ENCODE measurements at regions not wholly inside any gene's neighbourhood (a gene's known extent, or its start where the extent isn't known, plus 50 kb on each side); places are given as distances from the start of the nearest gene placed in this dataset.

DNA sequence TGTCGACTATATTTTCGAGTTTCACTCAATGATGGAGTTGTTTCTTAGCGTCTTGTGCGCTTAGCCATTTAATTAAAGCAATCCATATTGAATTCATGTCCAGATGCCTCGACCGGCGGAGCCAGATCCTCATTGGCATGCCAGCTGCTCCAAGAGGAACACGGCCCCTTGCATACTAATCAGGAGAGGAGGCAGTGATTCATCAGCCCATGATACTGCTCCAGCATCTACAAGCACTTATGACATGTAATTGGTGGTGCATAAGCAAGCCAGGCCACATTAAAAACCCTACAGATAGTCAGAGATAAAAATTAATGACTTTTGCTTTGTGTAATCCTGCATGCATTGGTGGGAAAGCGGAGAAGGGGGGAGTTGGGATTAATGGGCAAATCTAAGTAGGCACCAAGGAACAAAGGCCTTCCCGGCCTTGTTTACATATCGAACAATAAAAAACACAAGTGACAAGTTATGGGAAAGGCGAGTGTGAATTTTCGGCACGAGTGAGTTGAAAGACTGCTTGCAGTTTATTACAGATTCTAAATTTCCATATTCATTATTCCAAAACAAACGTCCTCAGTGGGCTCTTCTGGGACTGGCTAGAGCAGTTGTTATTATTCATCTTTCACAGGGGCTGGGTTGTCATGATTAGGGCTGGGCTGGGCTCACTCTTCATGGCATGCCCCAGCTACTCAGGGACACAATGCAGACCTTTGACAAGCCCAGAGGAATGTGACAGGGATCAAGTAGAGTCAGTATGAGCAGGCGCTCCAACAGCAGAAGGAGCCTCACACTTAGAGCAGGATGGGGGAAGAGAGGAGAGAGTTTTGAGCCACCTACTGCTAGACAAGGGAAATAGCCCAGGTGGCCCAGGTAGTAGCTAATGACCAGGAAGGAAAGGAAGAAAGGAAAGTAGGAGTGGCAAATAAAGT is 281.7 kb upstream of the ZFHX3 start:
- ATAC-seq = no peak

DNA sequence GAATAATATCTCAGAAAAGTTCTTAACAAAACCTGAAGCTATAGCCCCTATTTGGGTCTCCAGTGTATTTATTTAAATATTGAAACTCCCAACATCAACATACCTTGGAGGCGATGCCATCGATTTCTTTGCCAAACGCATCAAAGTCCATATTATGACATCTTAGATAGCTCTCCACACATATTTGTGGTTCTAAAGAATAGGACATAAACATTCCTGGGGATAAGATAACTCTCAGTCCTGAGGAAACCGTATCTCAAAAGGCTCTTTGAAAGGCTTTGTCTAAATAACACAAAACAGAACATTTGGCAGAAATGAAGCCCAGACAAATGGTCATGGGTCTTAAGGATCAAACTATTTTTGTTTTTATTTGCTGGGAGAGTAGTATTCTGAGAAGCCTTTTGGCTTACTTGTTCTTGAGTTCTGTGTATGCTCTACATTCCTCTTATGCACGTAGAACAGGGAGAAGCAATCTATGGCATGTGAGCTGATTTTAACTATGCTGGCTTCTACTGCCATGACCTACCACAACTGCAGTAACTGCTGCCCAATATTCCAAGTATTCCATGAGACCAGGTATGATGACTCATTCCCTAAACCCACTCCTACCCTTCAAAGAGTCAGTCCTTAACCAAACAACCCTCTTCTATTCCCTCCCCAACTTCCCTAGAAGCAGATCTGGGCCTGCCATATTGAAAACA is 279.0 kb upstream of the ZFHX3 start:
- no peak for ATAC-seq

DNA sequence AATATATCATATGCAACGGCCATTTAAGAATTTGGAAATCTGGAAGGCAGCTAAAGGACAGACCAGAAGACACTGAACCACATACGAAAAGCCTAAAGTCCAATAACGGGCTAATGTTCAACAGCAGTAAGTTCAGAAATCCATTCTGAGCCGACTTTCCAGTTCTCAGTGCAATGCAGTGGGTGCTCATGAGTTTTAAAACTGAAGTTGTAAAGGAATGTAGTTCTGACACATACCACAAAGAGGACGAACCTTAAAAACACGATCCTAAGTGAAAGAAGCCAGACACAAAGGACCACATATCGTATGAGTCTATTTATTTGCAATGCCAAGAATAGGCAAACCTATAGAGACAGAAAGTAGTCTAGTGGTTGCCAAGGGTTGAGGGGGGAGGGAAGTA is 278.3 kb upstream of the ZFHX3 start:
- ATAC-seq = no peak

DNA sequence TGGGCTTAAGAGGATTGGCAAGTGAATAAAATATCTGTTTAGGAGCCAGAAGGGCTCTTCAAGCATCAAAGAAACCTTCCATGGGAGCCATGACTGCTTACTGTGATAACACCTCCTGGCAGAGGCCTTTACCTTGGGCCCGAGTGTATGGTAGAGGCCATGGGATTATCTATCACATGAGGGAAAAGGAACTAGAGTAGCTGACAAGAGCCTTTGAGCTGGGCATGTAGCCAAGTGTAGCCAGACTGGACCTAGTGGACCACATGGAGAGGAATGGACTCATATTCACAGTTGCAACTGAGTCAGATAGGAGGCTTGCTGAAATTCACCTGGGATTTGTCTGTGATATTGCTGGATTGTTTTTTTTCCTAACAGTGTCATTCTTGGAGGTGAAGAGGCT is 276.0 kb upstream of the ZFHX3 start:
- ATAC-seq = no peak

DNA sequence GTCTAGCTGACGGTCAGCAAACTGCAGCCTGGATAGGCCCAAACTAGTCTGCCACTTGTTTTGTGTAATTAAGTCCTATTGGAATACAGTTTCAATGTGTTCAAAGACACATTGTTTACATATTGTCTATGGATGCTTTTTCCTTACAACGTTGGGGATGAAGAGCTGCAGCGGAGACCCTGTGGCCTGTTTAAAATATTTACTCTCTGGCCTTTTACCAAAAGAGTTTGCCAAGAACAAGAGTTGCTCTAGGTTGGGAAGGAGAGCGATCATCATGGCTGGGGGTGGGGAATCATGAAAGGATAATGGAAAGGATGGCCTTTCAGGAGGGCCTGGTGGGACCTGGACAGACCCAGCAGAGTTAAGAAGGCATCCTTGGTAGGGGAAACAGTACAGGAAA is 274.9 kb upstream of the ZFHX3 start:
- no peak for ATAC-seq

DNA sequence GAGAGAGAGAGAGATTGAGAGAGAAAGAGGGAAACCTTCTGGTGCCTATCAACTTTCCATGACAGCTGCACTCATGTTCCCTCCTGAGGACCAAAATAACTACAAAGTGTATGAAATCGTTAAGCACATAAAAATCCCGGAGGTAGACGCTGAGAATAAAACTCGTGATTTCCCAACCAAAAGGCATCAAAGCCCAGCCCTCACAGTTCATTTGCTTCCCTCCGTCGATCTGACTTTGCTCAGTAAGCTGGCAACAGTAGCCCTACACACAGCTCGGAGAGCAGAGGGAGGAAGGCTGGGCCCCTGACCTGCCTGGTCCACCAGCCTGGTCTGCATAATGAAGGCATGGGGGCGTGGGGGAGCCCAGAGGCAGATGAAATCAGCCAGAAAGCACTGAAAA is 273.9 kb upstream of the ZFHX3 start:
- no peak for ATAC-seq

DNA sequence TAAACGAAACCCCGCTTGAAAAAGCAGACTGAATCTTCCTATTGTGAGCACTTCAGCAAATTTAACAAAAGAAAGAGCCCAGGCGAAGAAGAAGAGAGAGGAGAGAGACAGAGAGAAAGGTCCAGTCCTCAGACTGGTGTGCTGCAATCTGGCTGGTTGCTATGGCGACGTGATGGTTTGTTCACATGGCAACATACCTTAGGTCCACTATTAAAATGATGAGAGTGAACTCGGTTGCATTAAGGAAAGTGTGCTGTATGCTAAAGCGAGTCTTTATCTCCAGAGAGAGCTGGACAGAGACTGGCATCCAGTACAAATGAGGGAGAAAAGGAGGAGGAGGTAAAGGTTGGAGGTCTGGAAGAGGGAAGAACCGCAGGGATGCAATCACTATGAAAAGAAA is 271.8 kb upstream of the ZFHX3 start:
- ATAC-seq = no peak

DNA sequence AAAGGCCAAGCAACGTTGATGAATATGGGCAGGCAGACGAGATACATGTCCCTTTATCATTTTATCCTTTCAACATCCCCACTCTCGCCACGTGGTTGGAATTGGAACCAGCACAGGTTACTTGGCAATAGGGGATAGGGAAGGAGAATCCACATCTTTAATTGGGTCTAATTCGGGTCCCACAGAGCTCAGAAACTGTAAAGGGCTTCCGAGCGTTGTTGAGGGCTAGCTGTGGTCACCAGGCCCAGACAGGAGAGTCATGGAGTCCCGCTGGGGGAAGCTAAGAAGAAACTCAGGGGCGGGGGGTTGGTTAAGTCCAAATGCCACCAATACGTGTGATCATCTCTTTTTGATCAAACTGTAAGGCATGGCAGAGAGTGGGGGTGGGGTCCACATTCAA is 271.3 kb upstream of the ZFHX3 start:
- no peak for ATAC-seq

DNA sequence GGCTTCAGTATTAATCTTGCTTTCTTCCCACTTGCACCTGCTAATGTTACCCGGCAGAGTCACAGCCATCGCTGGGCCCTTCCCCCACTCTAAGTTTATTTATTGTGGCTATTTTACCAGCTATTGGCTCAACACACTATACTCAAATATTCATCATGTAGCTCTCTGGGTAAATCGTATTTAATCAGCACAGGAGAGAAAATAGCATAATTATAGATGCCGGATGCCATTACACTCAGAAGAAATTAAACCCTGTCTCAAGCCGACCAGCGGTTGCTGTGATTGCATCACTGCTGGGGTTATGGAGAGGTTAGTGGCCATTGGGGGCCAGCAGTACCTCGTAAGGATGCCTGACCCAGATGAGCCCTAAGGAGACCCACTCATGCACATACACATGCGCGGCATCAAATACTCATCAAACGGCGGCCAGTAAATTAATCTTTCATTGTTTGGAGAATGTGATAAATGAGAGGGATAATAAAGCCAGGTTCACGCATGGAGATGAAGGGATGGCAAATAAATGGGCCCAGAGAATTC is 269.5 kb upstream of the ZFHX3 start:
- ATAC-seq = no peak

DNA sequence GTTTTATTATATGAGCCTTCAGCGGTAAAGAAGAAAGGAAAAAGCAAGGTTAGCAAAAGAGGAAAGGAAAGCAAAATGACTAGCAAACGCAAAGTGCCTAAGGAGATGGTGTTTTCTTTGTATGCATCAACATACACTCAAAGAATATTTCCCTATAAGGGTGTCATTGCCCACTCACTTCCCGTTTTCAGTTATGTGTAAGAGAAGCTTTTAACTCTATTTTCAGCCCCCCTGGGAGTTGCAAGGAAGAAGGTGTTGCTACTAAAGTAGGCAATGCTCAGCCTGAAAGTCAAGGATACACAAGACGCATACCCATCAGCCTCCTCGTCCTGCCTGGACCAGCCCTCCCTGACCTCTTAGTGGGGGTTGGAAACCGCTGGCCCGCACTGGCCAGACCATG is 267.7 kb upstream of the ZFHX3 start:
- peak in 1 of 2 donors; percentile 10 for ATAC-seq

DNA sequence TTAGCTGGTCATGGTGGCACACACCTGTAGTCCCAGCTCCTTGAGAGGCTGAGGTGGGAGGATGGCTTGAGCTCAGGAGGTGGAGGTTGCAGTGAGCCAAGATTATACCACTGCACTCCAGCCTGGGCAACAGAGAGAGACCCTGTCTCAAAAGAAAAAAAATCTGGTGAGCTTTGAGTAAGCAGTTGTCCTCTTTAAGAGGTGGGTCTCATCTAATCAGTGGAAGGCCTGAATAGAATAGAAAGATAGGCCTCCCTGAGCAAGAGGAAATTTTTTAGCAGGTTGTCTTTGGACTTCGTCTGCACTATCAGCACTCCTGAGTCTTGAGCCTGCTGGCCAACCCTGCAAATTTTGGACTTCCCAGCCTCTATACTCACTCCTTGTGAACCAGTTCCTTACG is 266.0 kb upstream of the ZFHX3 start:
- ATAC-seq = no peak

DNA sequence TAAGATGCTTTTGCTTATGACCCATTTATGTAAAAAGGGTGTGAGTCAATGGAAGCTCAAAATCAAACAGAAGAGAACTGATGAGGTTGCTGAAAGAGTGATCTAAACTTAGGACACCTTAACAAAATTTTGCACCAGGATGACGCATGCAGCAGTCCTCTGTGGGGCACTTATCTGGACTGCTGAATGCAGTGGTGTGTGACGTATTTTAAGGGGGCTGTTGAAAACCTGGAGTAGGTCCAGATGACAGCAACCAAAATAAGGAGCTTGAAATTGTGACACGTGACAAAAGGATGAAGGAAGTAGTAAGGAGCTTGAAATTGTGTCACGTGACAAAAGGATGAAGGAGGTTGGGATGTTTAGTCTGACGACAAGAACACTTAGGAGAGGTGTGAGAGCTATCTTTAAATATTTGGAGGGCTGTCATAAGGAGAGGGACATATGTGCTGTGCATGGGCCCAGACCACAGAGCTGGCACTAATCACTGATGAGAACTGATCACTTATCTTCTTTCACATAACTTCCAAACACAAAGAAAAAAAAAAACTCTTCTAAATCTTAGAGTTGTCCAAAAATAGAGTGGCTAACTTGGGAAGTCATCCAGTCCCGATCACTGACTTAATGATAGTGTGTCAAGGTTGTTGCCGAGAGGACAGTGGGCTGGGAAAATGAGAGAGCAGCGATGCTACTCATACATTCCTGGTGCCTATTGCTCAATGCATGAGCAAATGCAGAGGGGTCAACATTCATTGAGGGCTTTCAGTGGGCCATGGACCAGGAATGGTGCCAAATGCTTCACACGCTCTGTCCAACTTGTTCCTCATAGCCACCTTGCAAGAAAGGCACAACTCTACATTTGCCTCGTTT is 264.2 kb upstream of the ZFHX3 start:
- ATAC-seq = no peak

DNA sequence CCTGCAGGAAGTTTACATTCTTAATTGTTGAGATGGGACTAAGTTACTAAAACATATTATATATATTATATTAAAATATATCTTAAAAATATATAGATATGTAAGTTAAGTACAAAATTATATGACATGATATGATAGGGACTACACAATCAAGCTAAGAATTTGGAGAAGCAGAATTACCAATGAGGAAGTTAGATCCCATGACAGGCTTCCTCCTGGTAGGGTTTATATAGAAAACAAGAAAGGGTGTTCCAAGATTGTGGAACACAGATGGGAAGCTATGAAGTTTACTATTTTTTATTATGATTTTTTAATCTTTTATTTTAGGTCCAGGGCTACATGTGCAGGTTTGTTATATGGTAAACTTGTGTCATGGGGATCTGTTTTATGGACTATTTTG is 260.8 kb upstream of the ZFHX3 start:
- ATAC-seq = no peak

DNA sequence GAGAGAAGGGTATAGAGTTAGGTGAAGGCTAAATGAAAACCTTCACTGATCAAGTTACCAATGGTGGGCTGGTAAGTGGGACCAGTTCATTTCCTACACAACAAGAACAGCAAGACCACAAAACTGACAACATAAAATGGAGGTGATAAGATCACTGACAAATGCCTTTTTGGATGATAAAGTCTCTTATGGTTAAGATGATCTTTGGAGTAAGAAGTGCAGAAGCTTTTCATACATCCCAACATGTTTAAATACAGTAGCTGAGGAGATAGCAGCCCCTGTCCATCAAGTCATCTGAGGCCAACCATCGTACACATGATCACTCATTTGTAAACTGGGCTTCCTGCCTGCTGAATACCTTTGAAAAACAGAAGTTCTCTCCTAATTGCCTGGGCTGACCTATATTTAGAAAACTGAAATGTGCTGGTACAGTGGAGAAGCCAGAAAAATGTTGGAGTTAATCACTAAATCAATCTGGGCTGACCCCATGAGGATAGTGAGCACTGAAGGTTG is 259.0 kb upstream of the ZFHX3 start:
- no peak for ATAC-seq

DNA sequence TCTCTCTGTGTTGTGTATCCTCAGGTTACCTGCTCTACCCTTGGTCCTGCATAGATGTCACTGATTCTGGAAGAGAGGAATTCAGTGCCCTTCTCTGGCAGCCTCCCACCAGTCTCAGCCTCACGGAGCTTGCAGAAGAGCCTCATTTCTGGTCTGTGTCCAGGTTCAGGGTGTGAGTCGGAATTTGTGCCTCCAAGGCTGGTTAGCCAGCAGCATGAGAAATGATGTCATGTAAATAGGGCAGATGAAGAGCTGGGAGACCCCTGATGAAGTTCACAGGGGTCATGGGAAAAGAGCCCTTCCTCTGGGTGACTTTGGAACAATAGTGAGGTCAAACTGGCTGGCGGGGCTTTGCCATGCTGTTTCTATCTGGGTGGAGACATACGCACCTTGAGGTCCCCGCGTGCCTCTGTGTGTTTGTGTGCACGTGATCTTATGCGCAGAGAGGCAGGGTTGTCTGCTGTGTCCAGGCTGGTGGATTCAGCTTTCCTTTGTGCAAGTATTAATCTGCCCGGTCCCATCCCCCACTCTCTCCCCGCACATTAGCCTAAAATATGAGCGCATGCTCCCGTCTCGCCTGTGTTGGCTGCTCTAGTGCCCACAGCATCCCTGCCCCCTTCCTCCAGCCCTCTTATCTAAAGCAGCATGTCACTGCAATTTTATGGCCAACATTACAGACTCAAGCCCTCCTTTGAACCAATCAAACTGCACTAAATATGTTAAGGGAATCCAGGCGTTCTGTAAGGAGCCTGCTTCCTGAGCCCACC is 256.3 kb upstream of the ZFHX3 start:
- no peak for ATAC-seq

DNA sequence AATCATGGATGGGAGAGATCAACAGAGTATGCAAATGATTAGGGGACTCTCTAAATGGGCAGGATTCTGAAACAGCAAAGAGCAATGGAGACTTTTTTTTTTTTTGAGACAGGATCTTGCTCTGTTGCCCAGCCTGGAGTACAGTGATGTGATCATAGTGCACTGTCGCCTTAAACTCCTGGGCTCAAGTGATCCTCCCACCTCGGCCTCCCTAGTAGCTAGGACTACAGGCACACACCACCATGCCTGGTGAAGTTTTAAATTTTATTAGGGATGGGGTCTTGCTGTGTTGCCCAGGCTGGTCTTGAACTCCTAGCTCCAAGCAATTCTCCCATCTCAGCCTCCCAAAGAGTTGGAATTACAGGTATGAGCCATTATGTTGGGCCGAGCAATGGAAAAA is 255.0 kb upstream of the ZFHX3 start:
- ATAC-seq = no peak

DNA sequence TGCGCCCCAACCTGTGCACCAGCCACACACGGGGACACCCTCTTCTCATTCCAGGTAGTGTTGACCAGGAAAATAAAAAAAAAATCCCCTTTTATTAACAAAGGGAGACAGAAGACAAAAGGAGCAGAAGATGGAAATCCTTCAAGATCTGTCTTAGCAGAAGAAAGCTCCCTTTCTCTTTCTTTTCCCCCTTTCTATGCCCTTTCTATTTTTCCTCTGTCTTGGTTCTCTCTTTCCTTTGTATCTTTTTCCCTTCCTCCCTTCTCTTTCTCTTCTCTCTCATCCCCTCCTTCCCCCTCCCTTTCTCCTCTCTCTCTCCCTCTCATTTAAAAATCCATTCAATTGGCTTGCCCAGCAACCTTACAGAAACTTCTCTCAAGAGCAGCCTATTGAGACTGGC is 254.1 kb upstream of the ZFHX3 start:
- ATAC-seq = no peak

DNA sequence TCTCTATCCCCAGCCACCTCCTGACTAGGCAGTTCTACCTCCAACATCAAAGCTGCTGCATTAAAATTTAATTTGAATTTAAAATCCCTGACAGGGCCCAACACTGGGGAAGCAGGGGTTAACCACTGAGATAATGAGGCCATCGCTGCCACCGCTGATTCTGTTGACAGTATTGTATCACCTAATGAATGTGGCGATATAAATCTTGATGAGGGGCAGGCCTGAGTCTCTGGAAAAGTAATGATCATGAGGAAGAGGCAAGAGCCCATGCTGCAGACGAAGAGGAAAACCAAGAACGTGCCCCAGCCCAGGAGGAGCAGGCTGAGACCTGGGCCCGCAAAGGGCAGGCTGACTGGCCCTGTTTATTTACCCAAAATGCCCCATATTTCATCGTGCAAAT is 251.4 kb upstream of the ZFHX3 start:
- ATAC-seq = no peak

DNA sequence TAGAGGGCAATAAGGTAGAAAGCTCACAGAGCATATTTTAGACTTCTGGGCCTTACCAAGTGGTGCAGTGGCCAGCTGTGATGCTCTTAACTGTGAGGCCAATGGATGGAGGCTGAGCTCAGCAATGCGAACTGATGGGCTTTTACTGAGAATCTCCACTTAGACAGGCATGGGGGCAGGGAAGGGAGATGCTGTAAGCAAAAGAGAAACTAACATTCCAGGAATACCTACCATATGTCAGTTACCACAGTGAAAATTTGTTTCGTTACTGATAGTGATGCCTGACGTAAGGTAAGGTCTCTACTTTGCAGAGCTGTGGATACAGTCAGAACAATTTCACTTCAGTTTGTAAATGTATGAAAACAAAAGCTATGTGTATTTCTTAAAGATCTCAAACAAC is 250.6 kb upstream of the ZFHX3 start:
- ATAC-seq = no peak

DNA sequence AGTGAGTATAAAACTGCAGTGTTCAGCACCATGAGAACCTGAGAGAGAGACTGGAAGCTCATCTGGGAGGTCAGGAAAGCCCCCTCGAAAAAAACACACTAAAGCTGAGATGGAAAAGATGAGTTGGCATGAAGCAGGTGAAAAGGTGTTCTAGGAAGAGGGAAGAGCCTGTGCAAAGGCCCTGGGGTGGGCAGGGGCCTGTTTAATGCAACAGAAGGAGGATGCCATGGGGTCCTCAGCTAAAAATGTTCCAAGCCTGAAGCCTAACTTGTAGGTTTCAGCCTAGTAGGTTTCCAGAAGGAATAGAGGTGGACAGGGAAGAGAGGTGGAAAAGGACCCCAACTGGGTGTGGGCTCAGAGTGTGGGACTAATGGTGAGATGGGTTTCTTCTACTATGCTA is 242.3 kb upstream of the ZFHX3 start:
- ATAC-seq = no peak

DNA sequence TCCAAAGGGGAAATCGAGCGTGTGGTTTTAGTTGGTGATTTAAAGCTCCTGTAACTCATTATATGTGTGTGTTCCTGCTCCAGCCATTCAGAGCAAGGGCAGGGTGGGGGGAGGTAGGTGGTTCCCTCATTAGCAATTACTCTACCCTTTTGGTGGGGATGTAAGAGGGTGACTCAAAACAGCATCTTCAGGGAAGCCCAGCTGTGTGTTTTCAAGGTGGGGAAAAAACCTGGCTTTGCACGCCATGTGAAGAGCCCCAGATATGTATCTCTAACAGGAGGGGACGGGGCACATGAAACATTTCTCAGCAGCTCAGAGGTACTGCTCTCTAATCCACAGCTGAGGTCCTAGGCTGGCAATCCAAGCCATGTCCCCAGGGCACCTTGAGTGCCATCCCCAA is 241.3 kb upstream of the ZFHX3 start:
- ATAC-seq = peak in 1 of 2 donors; percentile 36

DNA sequence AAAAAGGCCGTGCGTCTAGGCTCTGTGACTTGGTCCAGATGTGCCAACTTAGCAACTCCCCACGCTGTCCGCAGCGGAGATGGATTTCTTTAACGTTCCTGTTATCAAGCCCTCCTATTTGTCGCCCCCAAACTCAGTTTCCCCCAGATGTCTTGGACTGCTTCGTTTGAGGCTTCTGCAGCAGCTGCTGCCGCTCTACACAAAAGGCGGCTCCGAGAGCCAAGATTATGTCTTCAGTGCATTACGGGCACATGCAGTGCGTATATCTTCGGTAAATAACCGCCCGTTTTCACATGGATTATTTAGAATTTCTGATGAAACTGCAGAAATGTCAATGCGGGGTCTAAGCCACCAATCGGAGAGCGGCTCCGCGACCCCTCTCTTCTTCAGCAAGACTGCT is 240.6 kb upstream of the ZFHX3 start:
- ATAC-seq = no peak

Measured in activated CD4-positive, CD25-positive, alpha-beta regulatory T cell treated with anti-CD3 and anti-CD28 coated beads, Interleukin-2, amount 50 U/mL, for 24 hours (primary cell).